GM12878 (cell line): ENCODE measurements at regions not wholly inside any gene's neighbourhood (a gene's known extent, or its start where the extent isn't known, plus 50 kb on each side); places are given as distances from the start of the nearest gene placed in this dataset.

Experiments
- ATAC-seq: fragments of 200-7000 bp; cut with Tn5 transposase; 3 replicates; pipeline ENCODE4 v1.9.1; 2020; ENCODE audit warnings: mild to moderate bottlenecking, moderate library complexity
- BruUV-seq: library from RNA; stranded (reverse); fragments of 400-500 nt; replicated peaks from 2 replicates; lab custom pipeline; 2021; lab: Mats Ljungman, UMichigan
- CTCF ChIA-PET: fragments of 300-600 bp; sonication (Branson Sonifier 250); formaldehyde crosslinking; extraction: SDS; loops from one replicate; lab custom pipeline; 2021; ENCODE audit warnings: inconsistent platforms; lab: Yijun Ruan, JAX
- POLR2A ChIA-PET: fragments of 350-600 bp; formaldehyde crosslinking; extraction: SDS; loops from one replicate; lab custom pipeline; 2021; ENCODE audit warnings: inconsistent platforms; lab: Charles Lee
- RAD21 ChIA-PET: fragments of 300-600 bp; sonication (Branson Sonifier 250); formaldehyde crosslinking; loops from one replicate; lab custom pipeline; 2023; ENCODE audit warnings: antibody characterized with exemption; ENCODE audit not compliant: unreplicated experiment; lab: Charles Lee
- SMC1A ChIA-PET: fragments of 300-600 bp; sonication (Branson Sonifier 250); formaldehyde crosslinking; loops from one replicate; lab custom pipeline; 2023; ENCODE audit not compliant: unreplicated experiment, uncharacterized antibody; lab: Charles Lee
- DNase-seq: peaks from one replicate; pipeline ENCODE4 v3.0.0-alpha.2; 2011; ENCODE audit warnings: low read depth, low spot score
- FAIRE-seq: peaks from 3 replicates; lab custom pipeline; 2011; peaks lifted over from hg19 to GRCh38; lab: Jason Lieb, UNC
- H2AFZ ChIP-seq: 2 replicates; pipeline ENCODE4 v1.6.0; 2011; ENCODE audit warnings: low read depth, low read length, control low read depth; ENCODE audit not compliant: control insufficient read depth
- H3K27ac ChIP-seq: 2 replicates; pipeline ENCODE4 v1.5.1; 2011; ENCODE audit warnings: control low read depth; ENCODE audit not compliant: control insufficient read depth, insufficient read depth
- H3K27me3 ChIP-seq, 2 experiments: replicated peaks in 1 of 2; 2 replicates each; pipeline versions ENCODE4 v1.6.0 to v1.6.1; 2011; ENCODE audit warnings: low read length in 1 of 2; ENCODE audit not compliant: control insufficient read depth in 2 of 2, insufficient read depth in 2 of 2
- H3K36me3 ChIP-seq, 2 experiments: 2 replicates each; pipeline ENCODE4 v1.5.1; 2011; ENCODE audit warnings: low read length in 1 of 2; ENCODE audit not compliant: control insufficient read depth in 2 of 2, insufficient read depth in 2 of 2
- H3K4me1 ChIP-seq: 2 replicates; pipeline ENCODE4 v1.6.1; 2011; ENCODE audit warnings: mild to moderate bottlenecking, low read length, moderate library complexity, mixed read lengths; ENCODE audit not compliant: control insufficient read depth, insufficient read depth
- H3K4me2 ChIP-seq: 2 replicates; pipeline ENCODE4 v1.6.0; 2011; ENCODE audit warnings: control low read depth; ENCODE audit not compliant: control insufficient read depth, insufficient read depth
- H3K4me3 ChIP-seq: fragments of 200-600 bp; sonication (generic); 2 replicates; pipeline ENCODE4 v1.5.1; 2016
- H3K79me2 ChIP-seq: 2 replicates; pipeline ENCODE4 v1.6.0; 2011; ENCODE audit warnings: low read length; ENCODE audit not compliant: control insufficient read depth, insufficient read depth
- H3K9ac ChIP-seq: 2 replicates; pipeline ENCODE4 v1.8.0; 2011; ENCODE audit warnings: low read length, control low read depth, mixed read lengths; ENCODE audit not compliant: control insufficient read depth, insufficient read depth
- H3K9me3 ChIP-seq: replicated peaks from 3 replicates; pipeline ENCODE4 v1.5.1; 2011; ENCODE audit warnings: mild to moderate bottlenecking, low read length; ENCODE audit not compliant: control insufficient read depth, insufficient read depth
- H4K20me1 ChIP-seq: 2 replicates; pipeline ENCODE4 v1.6.0; 2011; ENCODE audit not compliant: control insufficient read depth, insufficient read depth
- BMI1 ChIP-seq: fragments of 450-650 bp; IDR thresholded peaks from 2 replicates; pipeline ENCODE4 v1.6.1; 2016; ENCODE audit warnings: mild to moderate bottlenecking, moderate library complexity, borderline replicate concordance
- IKZF1 ChIP-seq: fragments of 450-650 bp; conservative IDR thresholded peaks from 2 replicates; pipeline ENCODE4 v1.6.1; 2017; ENCODE audit warnings: antibody characterized with exemption, mild to moderate bottlenecking
- IKZF2 ChIP-seq, 2 experiments: fragments of 450-650 bp; IDR thresholded peaks; 2 replicates each; pipeline ENCODE4 v1.6.1; 2017; ENCODE audit warnings: mild to moderate bottlenecking in 2 of 2, moderate library complexity in 2 of 2
- LARP7 ChIP-seq: fragments of 450-650 bp; IDR thresholded peaks from 2 replicates; pipeline ENCODE4 v1.6.1; 2017; ENCODE audit warnings: mild to moderate bottlenecking
- MYC ChIP-seq: IDR thresholded peaks from 2 replicates; pipeline ENCODE4 v1.6.1; 2011; ENCODE audit warnings: mild to moderate bottlenecking, low read length, moderate library complexity, inconsistent platforms; ENCODE audit not compliant: insufficient read depth, insufficient replicate concordance, insufficient read length, severe bottlenecking
- RFX5 ChIP-seq: IDR thresholded peaks from 2 replicates; pipeline ENCODE4 v1.6.1; 2011; ENCODE audit warnings: low read depth, low read length, improper control_type of control experiment
- STAT1 ChIP-seq: fragments of 450-650 bp; conservative IDR thresholded peaks from 2 replicates; pipeline ENCODE4 v1.6.1; 2014; ENCODE audit warnings: antibody characterized with exemption, mild to moderate bottlenecking
- WGBS: methylation state at CpG from one replicate; pipeline ENCODE4 v1.1.6; 2016; ENCODE audit warnings: low lambda C conversion rate; ENCODE audit not compliant: insufficient replicate concordance, insufficient coverage; ENCODE audit errors: missing lambda C conversion rate; 5-methylcytosine and 5-hydroxymethylcytosine counted together
- in situ Hi-C: fragments of 300-500 bp; cut with MboI; formaldehyde crosslinking; loops from 9 replicates; pipeline ENCODE4 v1.14.3; 2018; ENCODE audit warnings: mixed read lengths
- intact Hi-C: fragments of 100-400 bp; cut with micrococcal nuclease; formaldehyde crosslinking; loops from one replicate; pipeline ENCODE4 v1.14.2; 2022; ENCODE audit not compliant: unreplicated experiment
- TF ChIP-seq, protein P1 (sequence below): IDR thresholded peaks from 2 replicates; pipeline ENCODE4 v1.6.1; 2011; ENCODE audit warnings: borderline replicate concordance, low read depth, mild to moderate bottlenecking, moderate library complexity, mixed read lengths, low read length; ENCODE audit not compliant: insufficient read depth; ENCODE audit errors: extremely low read length
- TF ChIP-seq, protein P2 (sequence below): IDR thresholded peaks from 2 replicates; pipeline ENCODE4 v1.6.1; 2012; ENCODE audit warnings: improper control_type of control experiment, low read depth, low read length; ENCODE audit not compliant: insufficient replicate concordance
- TF ChIP-seq, protein P3 (sequence below): IDR thresholded peaks from 2 replicates; pipeline ENCODE4 v1.6.1; 2012; ENCODE audit warnings: low read depth, low read length, improper control_type of control experiment
- TF ChIP-seq, protein P4 (sequence below): fragments of 450-650 bp; conservative IDR thresholded peaks from 2 replicates; pipeline ENCODE4 v1.6.1; 2017; ENCODE audit warnings: mild to moderate bottlenecking, moderate library complexity
- TF ChIP-seq, protein P5 (sequence below): fragments of 450-650 bp; IDR thresholded peaks from 2 replicates; pipeline ENCODE4 v1.6.1; 2018; ENCODE audit warnings: borderline replicate concordance, mild to moderate bottlenecking; ENCODE audit not compliant: partially characterized antibody

DNA sequence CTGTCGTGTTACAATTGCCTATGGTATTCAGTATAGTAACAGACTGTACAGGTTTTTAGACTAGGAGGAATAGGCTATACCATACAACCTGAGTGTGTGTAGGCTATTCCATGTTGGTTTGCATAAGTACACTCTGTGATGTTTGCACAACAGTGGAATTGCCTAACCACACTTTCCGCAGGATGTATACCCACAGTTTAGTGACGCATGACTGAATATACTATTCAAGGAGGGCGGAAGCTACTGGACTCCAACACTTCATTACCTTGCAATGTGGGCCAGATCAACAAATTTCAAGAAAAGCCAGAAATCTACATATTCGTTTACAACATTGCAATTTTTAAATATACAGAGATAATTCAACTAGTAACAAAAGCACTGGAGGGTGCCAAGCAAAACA, 317.2 kb downstream of the PDGFC start:
- no peak overlapping the region for H3K4me2 ChIP-seq
- FAIRE-seq (no peak), ATAC-seq (no peak), DNase-seq (no peak)
- in situ Hi-C loops (no loop called here), intact Hi-C loops (no loop called here)
- WGBS = 63% methylated on average over 5 of the region's 5 CpGs
- no peaks in the 10 kb centered on the region for H3K79me2 ChIP-seq
- no peak overlapping the region for H3K27ac ChIP-seq
- POLR2A ChIA-PET = no interaction called here
- no peak overlapping the region for H2AFZ ChIP-seq
- H3K27me3 ChIP-seq = no peaks in the 10 kb centered on the region
- H3K9ac ChIP-seq = no peak overlapping the region
- H3K36me3 ChIP-seq = no peaks in the 10 kb centered on the region
- RAD21 ChIA-PET = no interaction called here
- H3K4me1 ChIP-seq = no peaks in the 10 kb centered on the region
- SMC1A ChIA-PET = no interaction called here
- no peaks in the 10 kb centered on the region for H3K9me3 ChIP-seq
- no peak overlapping the region for H3K4me3 ChIP-seq
- no TSS peak for BruUV-seq
- CTCF ChIA-PET = no interaction called here
- H4K20me1 ChIP-seq = no peaks in the 10 kb centered on the region
- TF ChIP-seq, protein P1, sequence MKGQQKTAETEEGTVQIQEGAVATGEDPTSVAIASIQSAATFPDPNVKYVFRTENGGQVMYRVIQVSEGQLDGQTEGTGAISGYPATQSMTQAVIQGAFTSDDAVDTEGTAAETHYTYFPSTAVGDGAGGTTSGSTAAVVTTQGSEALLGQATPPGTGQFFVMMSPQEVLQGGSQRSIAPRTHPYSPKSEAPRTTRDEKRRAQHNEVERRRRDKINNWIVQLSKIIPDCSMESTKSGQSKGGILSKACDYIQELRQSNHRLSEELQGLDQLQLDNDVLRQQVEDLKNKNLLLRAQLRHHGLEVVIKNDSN = no peak
- TF ChIP-seq RFX5 (no peak), IKZF2 (IDR thresholded peaks at IDR 0.05) (no peak), IKZF1 (no peak), BMI1 (no peak), MYC (no peak), LARP7 (no peak), STAT1 (no peak)
- TF ChIP-seq, protein P2, sequence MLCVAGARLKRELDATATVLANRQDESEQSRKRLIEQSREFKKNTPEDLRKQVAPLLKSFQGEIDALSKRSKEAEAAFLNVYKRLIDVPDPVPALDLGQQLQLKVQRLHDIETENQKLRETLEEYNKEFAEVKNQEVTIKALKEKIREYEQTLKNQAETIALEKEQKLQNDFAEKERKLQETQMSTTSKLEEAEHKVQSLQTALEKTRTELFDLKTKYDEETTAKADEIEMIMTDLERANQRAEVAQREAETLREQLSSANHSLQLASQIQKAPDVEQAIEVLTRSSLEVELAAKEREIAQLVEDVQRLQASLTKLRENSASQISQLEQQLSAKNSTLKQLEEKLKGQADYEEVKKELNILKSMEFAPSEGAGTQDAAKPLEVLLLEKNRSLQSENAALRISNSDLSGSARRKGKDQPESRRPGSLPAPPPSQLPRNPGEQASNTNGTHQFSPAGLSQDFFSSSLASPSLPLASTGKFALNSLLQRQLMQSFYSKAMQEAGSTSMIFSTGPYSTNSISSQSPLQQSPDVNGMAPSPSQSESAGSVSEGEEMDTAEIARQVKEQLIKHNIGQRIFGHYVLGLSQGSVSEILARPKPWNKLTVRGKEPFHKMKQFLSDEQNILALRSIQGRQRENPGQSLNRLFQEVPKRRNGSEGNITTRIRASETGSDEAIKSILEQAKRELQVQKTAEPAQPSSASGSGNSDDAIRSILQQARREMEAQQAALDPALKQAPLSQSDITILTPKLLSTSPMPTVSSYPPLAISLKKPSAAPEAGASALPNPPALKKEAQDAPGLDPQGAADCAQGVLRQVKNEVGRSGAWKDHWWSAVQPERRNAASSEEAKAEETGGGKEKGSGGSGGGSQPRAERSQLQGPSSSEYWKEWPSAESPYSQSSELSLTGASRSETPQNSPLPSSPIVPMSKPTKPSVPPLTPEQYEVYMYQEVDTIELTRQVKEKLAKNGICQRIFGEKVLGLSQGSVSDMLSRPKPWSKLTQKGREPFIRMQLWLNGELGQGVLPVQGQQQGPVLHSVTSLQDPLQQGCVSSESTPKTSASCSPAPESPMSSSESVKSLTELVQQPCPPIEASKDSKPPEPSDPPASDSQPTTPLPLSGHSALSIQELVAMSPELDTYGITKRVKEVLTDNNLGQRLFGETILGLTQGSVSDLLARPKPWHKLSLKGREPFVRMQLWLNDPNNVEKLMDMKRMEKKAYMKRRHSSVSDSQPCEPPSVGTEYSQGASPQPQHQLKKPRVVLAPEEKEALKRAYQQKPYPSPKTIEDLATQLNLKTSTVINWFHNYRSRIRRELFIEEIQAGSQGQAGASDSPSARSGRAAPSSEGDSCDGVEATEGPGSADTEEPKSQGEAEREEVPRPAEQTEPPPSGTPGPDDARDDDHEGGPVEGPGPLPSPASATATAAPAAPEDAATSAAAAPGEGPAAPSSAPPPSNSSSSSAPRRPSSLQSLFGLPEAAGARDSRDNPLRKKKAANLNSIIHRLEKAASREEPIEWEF = no peak
- TF ChIP-seq, protein P3, sequence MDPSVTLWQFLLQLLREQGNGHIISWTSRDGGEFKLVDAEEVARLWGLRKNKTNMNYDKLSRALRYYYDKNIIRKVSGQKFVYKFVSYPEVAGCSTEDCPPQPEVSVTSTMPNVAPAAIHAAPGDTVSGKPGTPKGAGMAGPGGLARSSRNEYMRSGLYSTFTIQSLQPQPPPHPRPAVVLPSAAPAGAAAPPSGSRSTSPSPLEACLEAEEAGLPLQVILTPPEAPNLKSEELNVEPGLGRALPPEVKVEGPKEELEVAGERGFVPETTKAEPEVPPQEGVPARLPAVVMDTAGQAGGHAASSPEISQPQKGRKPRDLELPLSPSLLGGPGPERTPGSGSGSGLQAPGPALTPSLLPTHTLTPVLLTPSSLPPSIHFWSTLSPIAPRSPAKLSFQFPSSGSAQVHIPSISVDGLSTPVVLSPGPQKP = no peak
- TF ChIP-seq, protein P4, sequence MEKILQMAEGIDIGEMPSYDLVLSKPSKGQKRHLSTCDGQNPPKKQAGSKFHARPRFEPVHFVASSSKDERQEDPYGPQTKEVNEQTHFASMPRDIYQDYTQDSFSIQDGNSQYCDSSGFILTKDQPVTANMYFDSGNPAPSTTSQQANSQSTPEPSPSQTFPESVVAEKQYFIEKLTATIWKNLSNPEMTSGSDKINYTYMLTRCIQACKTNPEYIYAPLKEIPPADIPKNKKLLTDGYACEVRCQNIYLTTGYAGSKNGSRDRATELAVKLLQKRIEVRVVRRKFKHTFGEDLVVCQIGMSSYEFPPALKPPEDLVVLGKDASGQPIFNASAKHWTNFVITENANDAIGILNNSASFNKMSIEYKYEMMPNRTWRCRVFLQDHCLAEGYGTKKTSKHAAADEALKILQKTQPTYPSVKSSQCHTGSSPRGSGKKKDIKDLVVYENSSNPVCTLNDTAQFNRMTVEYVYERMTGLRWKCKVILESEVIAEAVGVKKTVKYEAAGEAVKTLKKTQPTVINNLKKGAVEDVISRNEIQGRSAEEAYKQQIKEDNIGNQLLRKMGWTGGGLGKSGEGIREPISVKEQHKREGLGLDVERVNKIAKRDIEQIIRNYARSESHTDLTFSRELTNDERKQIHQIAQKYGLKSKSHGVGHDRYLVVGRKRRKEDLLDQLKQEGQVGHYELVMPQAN = no peak
- TF ChIP-seq, protein P5, sequence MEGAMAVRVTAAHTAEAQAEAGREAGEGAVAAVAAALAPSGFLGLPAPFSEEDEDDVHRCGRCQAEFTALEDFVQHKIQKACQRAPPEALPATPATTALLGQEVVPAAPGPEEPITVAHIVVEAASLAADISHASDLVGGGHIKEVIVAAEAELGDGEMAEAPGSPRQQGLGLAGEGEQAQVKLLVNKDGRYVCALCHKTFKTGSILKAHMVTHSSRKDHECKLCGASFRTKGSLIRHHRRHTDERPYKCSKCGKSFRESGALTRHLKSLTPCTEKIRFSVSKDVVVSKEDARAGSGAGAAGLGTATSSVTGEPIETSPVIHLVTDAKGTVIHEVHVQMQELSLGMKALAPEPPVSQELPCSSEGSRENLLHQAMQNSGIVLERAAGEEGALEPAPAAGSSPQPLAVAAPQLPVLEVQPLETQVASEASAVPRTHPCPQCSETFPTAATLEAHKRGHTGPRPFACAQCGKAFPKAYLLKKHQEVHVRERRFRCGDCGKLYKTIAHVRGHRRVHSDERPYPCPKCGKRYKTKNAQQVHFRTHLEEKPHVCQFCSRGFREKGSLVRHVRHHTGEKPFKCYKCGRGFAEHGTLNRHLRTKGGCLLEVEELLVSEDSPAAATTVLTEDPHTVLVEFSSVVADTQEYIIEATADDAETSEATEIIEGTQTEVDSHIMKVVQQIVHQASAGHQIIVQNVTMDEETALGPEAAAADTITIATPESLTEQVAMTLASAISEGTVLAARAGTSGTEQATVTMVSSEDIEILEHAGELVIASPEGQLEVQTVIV = no peak
